GM12878 (cell line): ENCODE measurements at regions not wholly inside any gene's neighbourhood (a gene's known extent, or its start where the extent isn't known, plus 50 kb on each side); places are given as distances from the start of the nearest gene placed in this dataset.

Source experiments
- ATAC-seq: fragments of 200-7000 bp; cut with Tn5 transposase; 3 replicates; pipeline ENCODE4 v1.9.1; 2020; ENCODE audit warnings: mild to moderate bottlenecking, moderate library complexity
- BruUV-seq: library from RNA; stranded (reverse); fragments of 400-500 nt; replicated peaks from 2 replicates; lab custom pipeline; 2021; lab: Mats Ljungman, UMichigan
- CTCF ChIA-PET: fragments of 300-600 bp; sonication (Branson Sonifier 250); formaldehyde crosslinking; extraction: SDS; loops from one replicate; lab custom pipeline; 2021; ENCODE audit warnings: inconsistent platforms; lab: Yijun Ruan, JAX
- POLR2A ChIA-PET: fragments of 350-600 bp; formaldehyde crosslinking; extraction: SDS; loops from one replicate; lab custom pipeline; 2021; ENCODE audit warnings: inconsistent platforms; lab: Charles Lee
- RAD21 ChIA-PET: fragments of 300-600 bp; sonication (Branson Sonifier 250); formaldehyde crosslinking; loops from one replicate; lab custom pipeline; 2023; ENCODE audit warnings: antibody characterized with exemption; ENCODE audit not compliant: unreplicated experiment; lab: Charles Lee
- SMC1A ChIA-PET: fragments of 300-600 bp; sonication (Branson Sonifier 250); formaldehyde crosslinking; loops from one replicate; lab custom pipeline; 2023; ENCODE audit not compliant: unreplicated experiment, uncharacterized antibody; lab: Charles Lee
- DNase-seq: peaks from one replicate; pipeline ENCODE4 v3.0.0-alpha.2; 2011; ENCODE audit warnings: low read depth, low spot score
- FAIRE-seq: peaks from 3 replicates; lab custom pipeline; 2011; peaks lifted over from hg19 to GRCh38; lab: Jason Lieb, UNC
- H2AFZ ChIP-seq: 2 replicates; pipeline ENCODE4 v1.6.0; 2011; ENCODE audit warnings: low read depth, low read length, control low read depth; ENCODE audit not compliant: control insufficient read depth
- H3K27ac ChIP-seq: 2 replicates; pipeline ENCODE4 v1.5.1; 2011; ENCODE audit warnings: control low read depth; ENCODE audit not compliant: control insufficient read depth, insufficient read depth
- H3K27me3 ChIP-seq, 2 experiments: replicated peaks in 1 of 2; 2 replicates each; pipeline versions ENCODE4 v1.6.0 to v1.6.1; 2011; ENCODE audit warnings: low read length in 1 of 2; ENCODE audit not compliant: control insufficient read depth in 2 of 2, insufficient read depth in 2 of 2
- H3K36me3 ChIP-seq, 2 experiments: 2 replicates each; pipeline ENCODE4 v1.5.1; 2011; ENCODE audit warnings: low read length in 1 of 2; ENCODE audit not compliant: control insufficient read depth in 2 of 2, insufficient read depth in 2 of 2
- H3K4me1 ChIP-seq: 2 replicates; pipeline ENCODE4 v1.6.1; 2011; ENCODE audit warnings: mild to moderate bottlenecking, low read length, moderate library complexity, mixed read lengths; ENCODE audit not compliant: control insufficient read depth, insufficient read depth
- H3K4me2 ChIP-seq: 2 replicates; pipeline ENCODE4 v1.6.0; 2011; ENCODE audit warnings: control low read depth; ENCODE audit not compliant: control insufficient read depth, insufficient read depth
- H3K4me3 ChIP-seq: fragments of 200-600 bp; sonication (generic); 2 replicates; pipeline ENCODE4 v1.5.1; 2016
- H3K79me2 ChIP-seq: 2 replicates; pipeline ENCODE4 v1.6.0; 2011; ENCODE audit warnings: low read length; ENCODE audit not compliant: control insufficient read depth, insufficient read depth
- H3K9ac ChIP-seq: 2 replicates; pipeline ENCODE4 v1.8.0; 2011; ENCODE audit warnings: low read length, control low read depth, mixed read lengths; ENCODE audit not compliant: control insufficient read depth, insufficient read depth
- H3K9me3 ChIP-seq: replicated peaks from 3 replicates; pipeline ENCODE4 v1.5.1; 2011; ENCODE audit warnings: mild to moderate bottlenecking, low read length; ENCODE audit not compliant: control insufficient read depth, insufficient read depth
- H4K20me1 ChIP-seq: 2 replicates; pipeline ENCODE4 v1.6.0; 2011; ENCODE audit not compliant: control insufficient read depth, insufficient read depth
- BMI1 ChIP-seq: fragments of 450-650 bp; IDR thresholded peaks from 2 replicates; pipeline ENCODE4 v1.6.1; 2016; ENCODE audit warnings: mild to moderate bottlenecking, moderate library complexity, borderline replicate concordance
- CEBPB ChIP-seq, 2 experiments: fragments of 150-350 bp in 1 of 2; IDR thresholded peaks; 2 replicates each; pipeline ENCODE4 v1.6.1; 2012 to 2014; ENCODE audit warnings: low read depth in 2 of 2, low read length in 2 of 2, borderline replicate concordance in 1 of 2, inconsistent platforms in 1 of 2
- GABPA ChIP-seq: IDR thresholded peaks from 2 replicates; pipeline ENCODE4 v1.6.1; 2014; ENCODE audit warnings: antibody characterized with exemption, low read depth, mild to moderate bottlenecking, inconsistent platforms
- MYC ChIP-seq: IDR thresholded peaks from 2 replicates; pipeline ENCODE4 v1.6.1; 2011; ENCODE audit warnings: mild to moderate bottlenecking, low read length, moderate library complexity, inconsistent platforms; ENCODE audit not compliant: insufficient read depth, insufficient replicate concordance, insufficient read length, severe bottlenecking
- RELA ChIP-seq: fragments of 450-650 bp; IDR thresholded peaks from 2 replicates; pipeline ENCODE4 v1.8.0; 2014; ENCODE audit warnings: borderline replicate concordance; ENCODE audit not compliant: partially characterized antibody
- STAT1 ChIP-seq: fragments of 450-650 bp; conservative IDR thresholded peaks from 2 replicates; pipeline ENCODE4 v1.6.1; 2014; ENCODE audit warnings: antibody characterized with exemption, mild to moderate bottlenecking
- TAF1 ChIP-seq: IDR thresholded peaks from 2 replicates; pipeline ENCODE4 v1.6.1; 2011; ENCODE audit warnings: mild to moderate bottlenecking, low read depth, low read length, borderline replicate concordance
- ZBTB33 ChIP-seq: fragments of 450-650 bp; IDR thresholded peaks from 2 replicates; pipeline ENCODE4 v1.6.1; 2017; ENCODE audit warnings: mild to moderate bottlenecking
- ZNF207 ChIP-seq: fragments of 450-650 bp; IDR thresholded peaks from 2 replicates; pipeline ENCODE4 v1.6.1; 2014; ENCODE audit warnings: antibody characterized with exemption, mild to moderate bottlenecking, borderline replicate concordance
- ZNF274 ChIP-seq: IDR thresholded peaks from one replicate; pipeline ENCODE4 v1.8.0; 2011; ENCODE audit not compliant: insufficient read length, insufficient read depth
- WGBS: methylation state at CpG from one replicate; pipeline ENCODE4 v1.1.6; 2016; ENCODE audit warnings: low lambda C conversion rate; ENCODE audit not compliant: insufficient replicate concordance, insufficient coverage; ENCODE audit errors: missing lambda C conversion rate; 5-methylcytosine and 5-hydroxymethylcytosine counted together
- in situ Hi-C: fragments of 300-500 bp; cut with MboI; formaldehyde crosslinking; loops from 9 replicates; pipeline ENCODE4 v1.14.3; 2018; ENCODE audit warnings: mixed read lengths
- intact Hi-C: fragments of 100-400 bp; cut with micrococcal nuclease; formaldehyde crosslinking; loops from one replicate; pipeline ENCODE4 v1.14.2; 2022; ENCODE audit not compliant: unreplicated experiment

- Histone ChIP-seq H3K36me3 (no peaks in the 10 kb centered on the region), H3K4me2 (no peak overlapping the region), H4K20me1 (no peaks in the 10 kb centered on the region), H3K9me3 (no peaks in the 10 kb centered on the region), H2AFZ (no peak overlapping the region), H3K27ac (no peak overlapping the region), H3K79me2 (no peaks in the 10 kb centered on the region), H3K9ac (no peak overlapping the region), H3K4me3 (no peak overlapping the region), H3K4me1 (no peaks in the 10 kb centered on the region), H3K27me3 (no peaks in the 10 kb centered on the region)
- FAIRE-seq: no peak
- TF ChIP-seq ZNF274: no peak
- no peak for TF ChIP-seq ZNF207
- no peak for TF ChIP-seq STAT1
- TF ChIP-seq MYC: no peak
- no peak for TF ChIP-seq CEBPB (IDR thresholded peaks at IDR 0.05; ENCODE audit: borderline replicate concordance in 1 of 2, low read depth in 2 of 2, low read length in 2 of 2)
- no peak for TF ChIP-seq BMI1
- TF ChIP-seq ZBTB33: no peak
- TF ChIP-seq GABPA: no peak
- TF ChIP-seq RELA: no peak
- TF ChIP-seq TAF1: no peak
- no peak for DNase-seq
- CTCF ChIA-PET: no interaction called here
- RAD21 ChIA-PET: no interaction called here
- no peak; the same call in 2 of the 3 replicates for ATAC-seq
- BruUV-seq: no TSS peak
- in situ Hi-C loops: no loop called here
- POLR2A ChIA-PET: interaction anchor here (0.7 kb wide), 1 partner anchor 16 kb away, joined by 3 read pairs; no protein-coding TSS in a partner anchor
- WGBS: 7% methylated on average over 3 of the region's 3 CpGs
- SMC1A ChIA-PET: no interaction called here
- intact Hi-C loops: no loop called here
Measured at GRCh38 chr2:19228715-19229114, 129.7 kb downstream of the OSR1 start.
